Retina (tissue), 1 donor: ENCODE measurements at regions not wholly inside any gene's neighbourhood (a gene's known extent, or its start where the extent isn't known, plus 50 kb on each side); places are given as distances from the start of the nearest gene placed in this dataset.

Experiments
- DNase-seq: peaks from one replicate; pipeline ENCODE4 v3.0.0-alpha.2; 2016

- no peak for DNase-seq
Measured at GRCh38 chr11:119875841-119876600, 147.0 kb upstream of the NECTIN1 start.

GRCh38 chr11:119874660-119875238, 145.7 kb upstream of the NECTIN1 start:
- no peak for DNase-seq

DNA sequence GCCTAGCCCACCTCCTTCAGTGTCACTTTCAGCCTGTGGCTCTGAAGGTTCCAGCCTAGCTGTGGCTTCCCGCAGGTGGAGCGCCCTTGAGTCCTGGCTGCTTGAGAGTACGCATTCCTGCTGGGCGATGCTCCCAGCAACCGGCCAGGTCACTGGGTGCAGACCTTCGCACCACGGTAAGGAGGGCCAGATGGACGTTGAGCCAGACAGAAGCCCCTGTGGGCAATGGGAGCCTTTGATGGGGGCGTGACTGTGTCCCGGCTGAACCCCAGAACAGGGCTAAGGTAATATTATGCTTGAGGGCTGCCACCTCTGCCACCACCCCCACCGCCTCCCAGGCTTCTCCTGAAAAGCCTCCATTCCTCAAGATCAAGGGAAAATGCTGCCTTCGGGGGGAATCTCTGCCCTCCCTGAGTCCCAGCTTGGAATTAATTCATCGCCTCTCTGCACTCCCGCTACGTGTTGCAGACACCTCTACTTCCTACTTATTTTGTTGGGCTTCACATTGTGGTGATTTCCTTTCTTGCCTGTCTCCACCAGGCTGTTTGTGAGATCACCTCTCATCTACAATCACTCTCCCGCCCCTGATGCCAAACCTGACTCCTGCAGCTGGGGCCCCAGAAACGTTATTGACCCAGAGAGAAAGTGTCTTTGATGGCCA, 144.9 kb upstream of the NECTIN1 start:
- no peak for DNase-seq

DNA sequence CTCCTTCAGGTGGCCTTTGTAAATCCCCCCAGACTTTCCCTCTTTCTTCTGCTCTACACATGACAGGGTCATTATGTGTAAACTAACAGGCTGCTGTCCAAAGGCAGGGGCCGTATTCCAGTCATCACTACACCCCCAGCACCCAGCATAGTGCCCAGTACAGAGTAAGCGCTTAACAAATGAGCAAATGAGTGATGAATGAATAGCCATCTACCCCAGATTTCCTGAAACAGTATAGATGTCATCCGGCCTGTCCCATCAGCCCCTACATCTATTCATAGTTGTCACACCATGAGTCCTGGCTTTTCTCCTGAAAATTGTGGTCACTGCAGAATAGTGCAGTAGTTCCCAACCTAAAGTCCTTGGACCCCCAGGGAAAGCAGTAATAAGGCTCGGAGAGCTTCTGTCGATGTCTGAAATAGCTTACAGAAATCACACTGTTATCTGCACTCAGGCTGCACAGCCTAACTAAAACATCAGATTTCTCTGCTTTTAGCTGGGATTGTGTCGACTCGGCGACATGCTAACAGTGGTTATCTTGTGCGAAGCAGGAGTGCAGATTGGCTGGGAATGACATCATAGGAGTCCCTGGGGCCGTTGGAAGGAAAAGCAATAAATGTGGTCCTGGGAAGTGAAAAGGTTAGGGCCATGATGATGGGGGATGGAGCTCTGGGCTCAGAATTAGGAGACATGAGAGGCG, 143.8 kb upstream of the NECTIN1 start:
- DNase-seq = no peak

DNA sequence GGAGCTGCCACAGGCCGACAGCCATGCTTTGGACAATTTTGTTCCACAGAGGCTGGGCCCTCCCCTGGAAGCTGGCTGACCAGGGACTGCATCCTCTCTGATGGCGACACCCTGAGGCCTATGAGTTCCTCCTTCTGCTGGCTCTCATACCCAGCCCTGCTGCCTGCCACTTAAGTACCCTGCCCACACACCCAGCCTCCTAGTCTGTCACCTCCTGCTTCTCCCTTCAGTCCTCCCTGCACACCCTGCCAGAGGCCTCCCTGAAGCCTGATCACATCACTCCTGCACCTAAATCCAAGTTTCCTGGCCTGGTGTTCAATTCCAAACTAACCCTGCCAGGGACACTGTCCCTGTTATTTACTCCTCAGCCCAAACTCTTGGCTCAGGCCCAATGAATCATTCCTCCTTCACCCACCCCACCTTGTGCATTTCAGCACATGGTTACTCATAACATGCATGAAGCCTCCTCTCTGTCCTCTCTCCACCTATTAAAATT, 136.7 kb upstream of the NECTIN1 start:
- no peak for DNase-seq

DNA sequence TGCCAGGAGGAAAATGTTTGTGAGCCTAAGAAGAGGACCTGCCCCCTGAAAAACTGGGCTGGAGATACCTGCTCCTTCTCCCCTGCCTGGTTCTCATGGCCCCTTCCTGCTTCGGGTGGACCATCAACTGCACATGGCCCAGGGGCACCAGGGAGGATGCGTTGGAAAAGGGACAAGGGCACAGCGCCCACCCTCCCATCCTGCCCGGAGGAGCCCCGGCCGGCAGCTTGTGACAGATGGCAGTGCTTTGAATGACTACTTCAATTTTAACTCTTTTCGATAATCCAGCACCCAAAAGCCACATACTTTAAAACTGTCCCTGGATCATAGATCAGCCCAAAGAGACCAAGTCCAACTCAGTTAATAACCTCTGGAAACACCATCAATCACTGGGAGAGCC, 135.8 kb upstream of the NECTIN1 start:
- DNase-seq = no peak

- peak; percentile 87 for DNase-seq
Measured at GRCh38 chr11:119863851-119864601, 135.0 kb upstream of the NECTIN1 start.

- no peak for DNase-seq
Measured at GRCh38 chr11:119863236-119863635, 134.2 kb upstream of the NECTIN1 start.

- no peak for DNase-seq
Measured at GRCh38 chr11:119861160-119861559, 132.2 kb upstream of the NECTIN1 start.

DNA sequence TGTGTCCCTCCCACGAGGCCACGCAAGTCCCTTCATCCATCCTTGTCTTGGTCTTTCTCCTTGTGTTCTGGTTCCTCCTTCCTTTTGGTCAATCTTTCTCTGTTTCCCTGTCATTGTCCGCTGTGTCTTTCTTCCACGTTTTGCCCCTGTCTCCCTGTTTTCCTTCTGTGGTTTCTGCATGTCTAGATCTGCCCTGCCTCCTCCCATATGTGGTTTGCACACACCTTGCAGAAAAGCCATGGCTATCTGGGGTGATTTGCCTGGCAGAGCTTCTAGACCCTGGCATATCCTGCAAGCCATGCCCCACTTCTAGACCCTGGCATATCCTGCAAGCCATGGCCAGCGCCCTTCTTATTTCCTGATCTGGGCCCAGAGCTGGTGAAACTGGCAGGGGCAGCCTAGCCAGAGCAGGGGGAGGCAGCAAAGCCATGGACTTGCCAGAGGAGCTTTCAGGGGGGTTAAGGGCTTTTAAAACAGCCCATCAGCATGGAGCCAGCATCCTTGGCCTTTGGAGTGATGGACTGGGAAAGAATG, 131.6 kb upstream of the NECTIN1 start:
- DNase-seq = no peak

GRCh38 chr11:119859684-119860083, 130.7 kb upstream of the NECTIN1 start:
- no peak for DNase-seq

GRCh38 chr11:119858288-119858687, 129.3 kb upstream of the NECTIN1 start:
- DNase-seq = no peak

DNA sequence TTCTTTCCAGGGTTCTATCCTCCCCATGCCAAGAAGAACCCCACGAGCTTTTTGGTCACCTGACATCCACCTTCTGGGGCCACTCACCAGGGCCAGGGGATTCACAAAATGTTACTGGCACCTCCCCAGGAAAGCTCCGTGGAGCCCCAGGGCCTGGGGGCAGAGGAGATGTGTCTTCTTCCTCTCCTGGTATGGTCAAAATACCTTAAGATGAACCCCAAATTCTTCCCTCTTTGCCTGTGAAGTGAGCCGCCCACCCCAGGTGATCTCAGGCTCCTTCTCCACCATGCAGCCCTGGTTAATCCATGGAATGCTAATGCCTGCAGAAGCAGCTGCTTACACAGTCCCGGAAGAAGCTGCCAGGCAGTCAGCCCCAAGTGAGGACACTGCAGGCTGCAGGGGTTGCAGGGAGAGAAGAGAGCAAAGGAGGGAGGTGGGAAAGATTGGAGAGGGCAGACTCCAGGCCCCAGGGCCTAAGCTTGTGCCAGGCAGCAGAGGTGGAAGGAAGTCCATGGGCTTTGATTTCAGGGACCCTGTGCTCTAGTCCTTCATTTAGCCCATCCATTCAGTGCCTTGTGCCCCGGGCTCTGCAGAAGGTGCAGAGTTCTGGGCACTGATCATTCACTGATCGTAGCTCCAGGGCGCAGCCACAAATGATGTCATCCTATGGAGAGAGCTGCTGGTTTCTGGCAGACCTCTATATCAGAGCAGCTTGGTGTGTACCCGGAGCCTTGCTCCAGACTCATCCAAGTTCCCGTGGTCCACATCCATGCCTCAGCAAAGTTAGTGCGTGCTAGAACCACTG, 127.9 kb upstream of the NECTIN1 start:
- DNase-seq = no peak

DNA sequence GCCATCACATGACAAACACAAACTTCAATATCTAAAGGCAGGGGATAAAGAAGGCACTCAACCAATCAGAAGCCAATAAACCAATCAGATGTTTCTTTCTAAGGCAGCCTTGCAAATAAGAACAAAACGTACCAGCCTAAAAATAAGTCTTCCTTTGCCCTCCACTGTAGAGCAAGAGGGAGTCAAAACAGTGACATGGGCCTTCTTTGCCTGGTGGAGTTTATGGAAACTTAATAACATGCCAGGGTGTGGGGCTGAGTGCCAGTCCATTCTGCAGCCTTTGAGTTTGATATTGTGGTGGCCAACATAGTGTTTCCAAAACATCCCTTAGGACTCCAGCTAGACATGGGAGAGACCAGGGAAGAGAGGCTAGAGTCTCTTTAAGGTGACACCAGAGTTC, 126.1 kb upstream of the NECTIN1 start:
- DNase-seq = no peak

GRCh38 chr11:119854521-119854920, 125.5 kb upstream of the NECTIN1 start:
- no peak for DNase-seq

GRCh38 chr11:119853581-119854360, 124.8 kb upstream of the NECTIN1 start:
- DNase-seq = no peak

GRCh38 chr11:119852741-119853140, 123.7 kb upstream of the NECTIN1 start:
- DNase-seq = no peak

- DNase-seq = no peak
Measured at GRCh38 chr11:119850822-119851409, 121.9 kb upstream of the NECTIN1 start.

DNA sequence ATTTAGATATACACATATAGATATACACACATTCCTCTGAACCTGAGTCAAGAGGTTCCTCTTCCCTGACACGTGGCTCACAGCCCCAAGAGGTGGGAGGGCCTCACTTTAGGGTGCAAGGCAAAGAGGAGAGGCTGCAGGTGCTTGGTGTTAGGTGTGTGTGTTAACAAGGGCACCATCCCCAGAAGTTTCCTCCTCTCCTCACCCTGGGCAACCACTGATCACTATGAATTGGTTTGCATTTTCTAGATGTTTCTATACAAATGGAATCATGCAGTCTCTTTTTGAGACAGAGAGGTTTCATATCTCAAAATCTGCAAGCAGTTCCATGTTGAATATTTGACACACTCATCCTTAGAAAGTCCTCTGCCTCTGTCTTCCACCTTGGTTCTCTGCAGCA, 120.9 kb upstream of the NECTIN1 start:
- no peak for DNase-seq

- DNase-seq = no peak
Measured at GRCh38 chr11:119847853-119848252, 118.9 kb upstream of the NECTIN1 start.
